PFSK-1 (cell line): ENCODE measurements at regions not wholly inside any gene's neighbourhood (a gene's known extent, or its start where the extent isn't known, plus 50 kb on each side); places are given as distances from the start of the nearest gene placed in this dataset.

Source experiments
- REST ChIP-seq, 2 experiments: IDR thresholded peaks; 2 replicates each; pipeline versions ENCODE4 v1.6.1 to v1.8.0; 2011 to 2012; ENCODE audit warnings: low read depth in 2 of 2, low read length in 2 of 2, control low read depth in 1 of 2, inconsistent platforms in 1 of 2, mild to moderate bottlenecking in 1 of 2, moderate library complexity in 1 of 2; ENCODE audit not compliant: insufficient read depth in 1 of 2
- SIN3A ChIP-seq: IDR thresholded peaks from 2 replicates; pipeline ENCODE4 v1.6.1; 2012; ENCODE audit warnings: mild to moderate bottlenecking, low read length, moderate library complexity, borderline replicate concordance; ENCODE audit not compliant: insufficient read depth

- no peak for TF ChIP-seq REST (IDR thresholded peaks at IDR 0.05; ENCODE audit: insufficient read depth in 1 of 2, low read depth in 2 of 2, low read length in 2 of 2)
- TF ChIP-seq SIN3A = no peak
Observed at GRCh38 chr12:90828621-90829020, 126.4 kb downstream of the CCER1 start.
